HG02840 (cell line): ENCODE measurements at regions not wholly inside any gene's neighbourhood (a gene's known extent, or its start where the extent isn't known, plus 50 kb on each side); places are given as distances from the start of the nearest gene placed in this dataset.
A peak's percentile ranks its signal among the peaks of the same experiment; 100 is the strongest.

ENCODE experiments used
- ATAC-seq: cut with Tn5 transposase; IDR thresholded peaks from one replicate; pipeline ENCODE4 v1.9.1; 2021; ENCODE audit warnings: mild to moderate bottlenecking, moderate library complexity, moderate number of reproducible peaks; ENCODE audit not compliant: unreplicated experiment, low FRiP score

DNA sequence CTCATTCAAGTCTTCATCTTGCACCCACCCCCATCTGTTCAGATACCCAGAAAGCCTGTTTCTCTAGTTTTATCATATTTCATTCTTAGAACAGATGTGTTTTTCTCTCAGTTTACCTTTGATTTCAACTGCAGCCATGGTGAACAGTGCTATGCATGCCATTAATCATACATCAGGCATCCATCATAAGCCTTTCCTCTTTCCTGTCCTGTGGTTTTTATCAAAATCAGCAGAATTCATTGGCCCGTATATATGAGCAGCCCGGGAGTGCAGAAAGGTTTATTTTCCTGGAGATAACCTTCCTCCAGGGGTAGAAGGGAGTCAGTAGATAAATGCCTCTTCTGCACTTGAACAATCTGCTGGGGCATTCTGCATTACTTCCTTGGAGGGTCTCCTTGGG is 65.7 kb downstream of the IL21 start:
- no peak for ATAC-seq

- no peak for ATAC-seq
Measured at GRCh38 chr4:122553432-122553831, 67.4 kb downstream of the IL21 start.

DNA sequence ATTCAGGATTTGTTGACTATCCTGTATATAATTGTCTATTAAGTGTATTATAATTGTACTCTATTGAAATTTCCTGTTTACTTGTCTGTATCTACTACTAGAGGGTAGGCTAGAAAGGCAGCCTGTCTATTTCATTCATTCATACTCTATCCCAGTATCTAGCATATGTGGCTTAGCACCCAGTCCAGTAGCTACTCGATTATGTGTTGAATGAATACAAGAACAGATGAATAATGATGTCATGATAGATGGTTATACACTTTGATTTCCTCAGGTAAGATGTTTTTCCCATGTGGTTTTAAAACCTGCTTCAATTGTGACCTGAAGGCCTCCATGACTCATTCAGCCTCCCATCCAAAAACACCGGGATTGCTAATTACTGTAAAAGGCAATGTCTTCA is 68.0 kb downstream of the IL21 start:
- ATAC-seq: no peak

- ATAC-seq: no peak
Measured at GRCh38 chr4:122548886-122549630, 71.8 kb downstream of the IL21 start.

DNA sequence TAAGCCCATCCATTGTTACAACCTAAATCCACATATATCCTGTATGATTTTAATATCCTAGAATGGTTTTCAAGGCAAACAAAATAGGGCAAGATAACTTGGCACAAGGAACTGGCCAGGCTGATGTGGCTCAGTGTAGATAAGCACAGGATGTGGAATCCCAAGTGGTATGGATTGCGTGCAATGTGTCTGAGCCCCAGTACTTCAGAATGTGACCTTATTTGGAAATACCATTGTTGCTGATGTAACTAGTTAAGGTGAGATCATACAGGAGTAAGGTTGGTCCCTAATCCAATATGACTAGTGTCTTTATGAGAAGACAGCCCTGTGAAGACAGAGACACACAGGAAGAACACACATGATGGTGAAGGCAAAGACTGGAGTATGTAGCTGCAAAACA is 72.4 kb downstream of the IL21 start:
- no peak for ATAC-seq

DNA sequence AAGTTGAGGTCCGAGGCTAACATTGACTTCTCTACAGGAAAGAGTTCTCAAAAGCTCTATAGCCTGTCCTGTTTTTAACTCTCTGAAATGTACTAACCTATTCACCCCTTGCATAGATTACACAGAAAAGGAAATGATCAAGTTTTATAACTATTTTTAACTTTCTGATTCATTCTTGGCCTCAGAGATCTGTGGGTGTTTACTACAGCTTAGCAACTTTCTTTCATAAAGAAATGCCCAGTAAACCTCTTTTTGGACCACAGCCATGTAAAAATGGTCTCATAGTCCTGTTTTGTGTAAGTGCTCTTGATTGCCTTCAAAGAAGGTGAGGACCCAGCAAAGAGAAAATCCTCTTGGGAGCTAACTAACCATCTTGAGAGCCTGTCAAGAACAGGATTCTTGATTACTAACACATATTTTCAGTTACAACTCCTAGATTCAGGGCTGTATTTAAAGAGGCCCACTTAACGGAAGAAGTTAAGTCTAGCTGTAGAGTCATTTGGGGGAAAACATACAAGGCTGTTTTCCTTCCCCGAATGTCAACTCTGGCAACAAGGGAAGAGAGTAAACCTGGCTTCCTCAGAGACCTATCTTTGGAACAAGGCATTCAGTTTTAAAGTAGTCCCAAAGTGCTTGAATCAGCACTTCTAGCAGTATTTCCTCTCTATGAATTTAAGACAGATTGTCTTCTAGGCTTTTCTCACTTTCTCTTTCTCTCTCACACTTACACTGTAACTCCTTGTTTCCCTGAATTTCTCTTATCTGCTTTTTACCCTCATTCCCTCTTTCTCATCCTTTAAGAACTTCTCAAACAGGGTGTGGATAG is 78.2 kb downstream of the IL21 start:
- peak; percentile 85 for ATAC-seq

DNA sequence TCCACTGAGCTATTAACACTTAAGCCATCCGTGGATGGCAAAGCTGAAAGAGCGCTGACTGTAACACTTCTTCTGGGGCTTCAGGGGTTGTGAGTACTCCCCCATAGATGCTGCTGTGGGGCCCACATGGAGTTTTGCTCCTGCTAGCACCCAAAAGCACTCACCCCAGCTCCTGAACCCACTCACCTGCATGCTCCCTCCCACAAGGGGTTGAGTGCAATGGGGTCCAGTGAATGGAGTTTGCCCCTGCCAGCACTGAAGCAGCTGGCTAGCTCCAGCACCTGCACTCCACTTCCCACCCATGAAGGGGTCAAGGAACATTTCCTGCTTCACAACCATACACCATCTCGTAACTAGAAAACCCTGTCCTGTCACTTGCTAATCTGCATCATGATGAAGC is 78.9 kb downstream of the IL21 start:
- peak; percentile 20 for ATAC-seq

DNA sequence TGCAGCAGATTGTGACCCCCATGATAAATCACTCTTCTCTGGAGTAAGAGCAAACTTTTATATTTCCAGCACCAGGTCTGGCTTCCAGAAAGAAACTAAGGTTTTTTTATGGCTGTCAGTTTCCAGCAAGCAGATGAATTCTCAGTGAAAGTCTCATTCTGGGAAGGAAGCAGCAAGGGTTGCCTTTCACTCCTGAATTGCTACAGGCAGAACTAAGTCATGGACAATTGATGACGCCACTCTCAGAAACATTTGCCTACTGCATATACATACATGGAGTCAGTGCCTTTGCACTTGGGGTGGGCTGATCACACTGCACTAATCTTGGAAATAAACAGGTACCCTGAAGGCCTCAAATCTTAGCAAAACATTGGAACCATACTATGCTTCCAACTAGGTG is 80.0 kb downstream of the IL21 start:
- ATAC-seq: no peak

DNA sequence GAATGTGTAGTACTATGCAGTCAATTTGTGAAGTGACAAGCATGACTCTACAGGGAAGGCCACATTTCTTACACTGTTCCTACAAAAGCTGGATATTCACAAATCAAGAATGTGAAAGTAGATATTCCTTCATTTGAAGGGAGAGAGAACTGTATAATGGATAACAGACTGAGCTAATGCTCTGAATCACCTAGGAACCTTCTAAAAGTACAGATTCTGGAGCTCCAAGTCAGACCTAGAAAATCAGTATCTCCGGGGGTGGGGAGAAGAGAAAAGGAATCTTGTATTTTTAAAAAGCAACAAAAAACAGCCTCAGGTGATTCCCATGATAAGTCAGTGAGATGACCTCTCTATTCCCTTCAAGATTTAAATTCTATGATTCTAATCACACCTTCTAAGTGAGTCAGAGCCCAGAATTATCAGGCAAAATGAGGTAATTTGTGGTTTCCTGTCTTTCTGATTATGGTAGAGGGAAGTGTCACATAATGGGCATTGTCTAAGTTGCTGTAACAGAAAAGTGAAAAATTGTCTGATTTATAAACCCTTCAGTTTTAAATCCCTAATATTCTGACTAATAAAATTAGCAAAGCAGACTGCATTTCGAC is 80.9 kb downstream of the IL21 start:
- ATAC-seq: no peak

- ATAC-seq: no peak
Measured at GRCh38 chr4:122537388-122538135, 81.0 kb upstream of the IL2 start.

- no peak for ATAC-seq
Measured at GRCh38 chr4:122536001-122536400, 79.5 kb upstream of the IL2 start.

DNA sequence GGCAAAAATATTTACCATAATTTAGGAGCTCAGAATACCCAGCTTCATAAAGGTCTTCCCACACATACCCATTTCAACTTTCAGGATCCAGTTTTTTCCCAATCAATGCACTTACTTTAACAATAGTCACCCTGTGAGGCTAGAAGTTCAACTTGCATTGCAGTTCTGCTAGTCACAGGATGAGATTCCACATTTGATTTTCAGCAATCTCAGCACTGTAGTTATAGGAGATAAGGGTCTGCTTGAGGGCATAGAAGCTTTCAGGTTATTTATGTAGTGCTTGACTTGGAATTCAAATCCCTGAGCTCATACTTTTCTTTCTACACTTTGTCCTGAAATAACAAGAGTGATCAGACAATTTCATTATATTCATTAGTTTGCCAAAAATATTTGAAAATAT is 78.3 kb upstream of the IL2 start:
- ATAC-seq: no peak

DNA sequence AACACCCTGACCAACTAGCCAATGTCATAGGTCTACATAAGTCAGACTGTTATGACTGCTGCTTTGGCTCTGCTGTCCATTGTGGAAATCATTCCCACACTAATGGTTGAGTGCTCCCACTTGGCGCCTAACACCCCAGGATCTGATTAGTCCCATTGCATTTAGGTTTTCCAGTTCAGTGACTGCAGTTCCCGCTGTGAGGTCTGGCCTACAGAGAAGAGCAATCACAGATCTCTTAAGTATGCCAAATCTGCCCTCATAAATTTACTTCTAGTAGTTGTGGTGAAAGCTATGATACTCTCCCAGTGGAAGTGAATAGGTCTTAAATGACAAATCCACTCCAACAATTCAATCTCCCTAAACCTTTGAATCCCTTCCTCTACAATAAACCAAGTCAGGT is 77.3 kb upstream of the IL2 start:
- ATAC-seq: no peak

DNA sequence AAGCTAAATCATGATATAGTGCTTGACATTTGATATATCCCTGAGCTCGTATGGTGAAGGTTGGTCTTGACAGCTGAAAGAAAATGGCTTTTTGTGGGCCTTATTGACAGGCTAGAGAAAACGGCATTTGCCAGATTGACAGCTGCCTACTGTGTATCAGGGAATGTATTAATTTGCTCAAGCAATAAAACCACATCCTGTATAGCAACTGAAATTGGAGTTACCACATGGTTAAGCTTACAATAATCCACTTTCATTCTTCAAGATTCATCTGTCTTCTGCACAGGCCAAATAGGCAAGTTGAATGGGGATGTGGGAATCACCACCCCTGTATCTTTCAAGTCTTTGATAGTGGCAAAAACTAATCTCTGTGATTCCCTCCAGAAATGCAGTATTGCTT is 76.2 kb upstream of the IL2 start:
- ATAC-seq: no peak

- no peak for ATAC-seq
Measured at GRCh38 chr4:122531514-122531913, 75.0 kb upstream of the IL2 start.

DNA sequence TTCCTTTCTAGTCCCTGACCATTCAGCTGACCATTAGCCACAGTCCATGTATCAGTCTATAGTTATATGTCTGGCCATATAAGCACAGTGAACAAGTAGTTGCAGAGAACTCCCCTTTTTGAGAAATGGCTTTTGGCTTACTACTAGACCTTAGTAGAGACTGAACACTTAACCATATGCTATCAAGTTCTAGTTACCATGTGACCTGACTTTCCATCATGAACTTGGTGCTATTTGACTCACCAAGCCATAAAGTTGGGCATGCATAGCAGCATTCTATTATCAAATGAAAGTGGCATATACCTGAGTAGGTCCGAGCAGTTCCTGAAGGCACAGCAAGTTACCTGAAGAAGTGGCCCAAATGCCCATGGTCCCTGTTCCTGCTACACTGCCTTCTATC is 74.5 kb upstream of the IL2 start:
- ATAC-seq: no peak

- ATAC-seq: no peak
Measured at GRCh38 chr4:122528879-122529278, 72.4 kb upstream of the IL2 start.

GRCh38 chr4:122525865-122526264 is 69.3 kb upstream of the IL2 start:
- no peak for ATAC-seq

GRCh38 chr4:122524176-122524575 is 67.7 kb upstream of the IL2 start:
- no peak for ATAC-seq

GRCh38 chr4:122522944-122523343 is 66.4 kb upstream of the IL2 start:
- ATAC-seq: no peak

DNA sequence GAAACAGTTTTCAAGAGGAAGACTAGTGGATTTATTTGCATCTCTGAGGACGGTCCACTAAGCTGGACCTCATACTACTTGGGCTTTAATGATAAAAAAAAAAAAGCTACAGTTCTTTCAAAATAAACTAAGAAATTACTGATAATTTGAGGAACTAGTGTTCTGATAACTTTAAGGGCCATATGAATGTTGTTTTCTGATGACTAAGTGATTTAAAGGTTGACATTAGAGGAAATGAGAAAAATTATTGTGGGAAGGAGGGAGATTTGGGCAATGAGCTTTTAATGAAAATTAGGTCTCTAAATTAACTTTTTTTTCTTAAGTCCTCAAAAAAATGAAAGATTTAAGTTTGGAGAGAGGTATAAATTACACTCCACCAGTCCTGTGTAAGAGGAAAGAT is 60.8 kb upstream of the IL2 start:
- ATAC-seq: no peak
